Dermis microvascular lymphatic vessel endothelial cell (primary cell): ENCODE measurements at regions not wholly inside any gene's neighbourhood (a gene's known extent, or its start where the extent isn't known, plus 50 kb on each side); places are given as distances from the start of the nearest gene placed in this dataset.

Experiments
- DNase-seq, 2 donors: peaks; one replicate each; pipeline versions ENCODE4 v3.0.0 to v3.0.0-alpha.2; 2010; ENCODE audit warnings: low read depth in 2 of 2

DNA sequence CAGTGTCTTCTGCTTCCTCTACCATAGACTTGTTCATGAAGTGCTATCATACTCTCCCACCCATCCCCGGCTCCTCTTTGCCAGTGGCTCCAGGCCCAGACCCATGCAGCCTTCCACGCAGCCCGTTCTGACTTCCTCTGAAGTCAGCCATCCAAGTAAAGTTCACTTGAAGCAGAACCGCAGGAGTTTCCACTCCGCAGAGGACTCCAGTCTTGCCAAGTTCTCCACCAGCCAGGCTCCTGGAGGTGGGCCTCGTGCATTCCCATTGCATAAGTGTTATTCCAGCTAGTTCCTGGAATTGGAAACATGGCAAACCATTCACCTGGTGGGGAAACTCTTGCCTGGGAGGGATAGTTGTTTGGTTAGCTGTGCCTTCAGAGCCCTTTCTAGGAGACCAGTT lies 185.1 kb downstream of the PLPP3 start:
- no peak for DNase-seq

DNA sequence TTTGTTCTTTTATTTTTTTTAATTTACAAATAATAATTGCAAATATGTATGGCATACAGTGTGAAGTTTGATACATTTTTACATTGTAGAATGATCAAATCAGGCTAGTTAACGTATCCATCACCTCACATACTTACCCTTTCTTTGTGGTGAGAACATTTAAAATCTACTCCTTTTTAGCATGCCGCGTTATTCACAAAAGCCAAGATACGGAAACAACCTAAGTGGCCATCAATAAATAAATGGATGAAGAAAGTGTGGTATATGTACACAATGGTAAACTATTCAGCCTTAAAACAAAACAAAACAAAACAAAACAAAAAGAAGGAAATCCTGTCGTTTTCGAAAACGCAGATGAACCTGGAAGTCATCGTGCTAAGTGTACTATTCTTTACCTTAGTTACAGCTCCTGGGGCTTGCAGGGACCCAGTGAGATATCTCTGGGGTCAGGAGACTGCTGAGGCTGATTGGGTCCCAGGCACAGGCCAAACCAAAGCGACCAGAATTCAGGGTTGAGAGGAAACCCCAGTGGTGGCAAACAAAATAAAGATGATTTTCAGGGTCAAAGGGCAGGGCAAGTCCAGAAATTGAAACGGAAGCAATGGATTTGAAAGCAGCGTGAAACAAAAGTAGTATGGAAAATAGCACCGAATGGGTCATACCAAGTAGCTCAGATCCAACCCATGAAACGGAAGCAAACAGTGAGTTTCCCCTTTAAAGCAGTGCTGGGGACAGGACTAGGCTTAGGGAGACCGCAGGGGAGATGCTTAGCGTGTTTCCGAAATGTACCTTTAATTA lies 188.2 kb downstream of the PLPP3 start:
- peak in 1 of 2 donors; percentile 20 for DNase-seq

DNA sequence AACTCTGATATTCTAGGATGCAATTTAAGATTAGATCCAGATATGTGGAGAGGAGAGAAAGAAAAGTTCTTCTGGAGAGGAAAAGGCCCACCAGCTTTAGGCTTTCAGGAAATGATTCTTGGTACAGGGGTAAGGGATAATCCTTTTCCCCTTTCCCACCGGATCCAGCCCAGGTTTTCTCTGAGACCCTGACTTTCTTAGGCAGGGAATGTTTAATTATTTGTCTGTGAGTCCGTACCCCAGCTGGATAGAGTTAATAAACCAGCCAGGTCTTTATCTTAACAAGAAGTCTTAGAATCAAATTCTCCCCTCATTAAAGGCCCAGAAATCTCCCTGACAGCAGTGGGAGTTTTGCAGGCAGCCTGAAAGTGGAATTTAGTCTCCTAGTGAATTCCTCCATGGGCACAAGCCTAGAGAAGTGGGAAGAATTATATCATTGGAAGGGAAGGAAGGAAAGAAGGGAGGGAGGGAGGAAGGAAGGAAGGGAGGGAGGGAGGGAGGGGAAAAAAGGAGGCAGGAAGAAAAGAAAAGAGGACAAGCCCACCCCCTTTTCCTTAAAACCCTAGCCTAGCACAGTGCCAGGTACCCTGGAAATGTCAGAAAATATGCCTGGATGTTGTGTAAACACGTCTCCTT lies 189.0 kb downstream of the PLPP3 start:
- no peak for DNase-seq

DNA sequence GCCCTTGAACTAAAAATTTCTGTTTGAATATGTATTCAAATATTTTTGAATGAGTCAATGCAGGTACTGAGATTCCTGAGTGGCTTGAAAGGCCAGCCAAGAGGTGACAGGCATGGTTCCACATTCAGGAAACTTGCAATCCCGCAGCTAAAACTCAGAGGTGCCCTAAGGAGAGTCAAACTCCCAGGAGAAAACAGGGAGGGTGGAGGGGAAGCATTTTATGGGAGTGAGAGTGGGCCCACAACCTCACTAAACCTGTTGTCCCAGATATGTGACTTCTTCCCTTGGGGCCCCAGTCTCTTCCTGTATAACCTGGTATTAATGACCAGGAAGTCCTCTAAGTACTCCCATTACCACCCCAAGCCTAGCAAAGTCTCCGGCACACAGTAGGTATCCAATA lies 189.6 kb downstream of the PLPP3 start:
- DNase-seq = no peak

DNA sequence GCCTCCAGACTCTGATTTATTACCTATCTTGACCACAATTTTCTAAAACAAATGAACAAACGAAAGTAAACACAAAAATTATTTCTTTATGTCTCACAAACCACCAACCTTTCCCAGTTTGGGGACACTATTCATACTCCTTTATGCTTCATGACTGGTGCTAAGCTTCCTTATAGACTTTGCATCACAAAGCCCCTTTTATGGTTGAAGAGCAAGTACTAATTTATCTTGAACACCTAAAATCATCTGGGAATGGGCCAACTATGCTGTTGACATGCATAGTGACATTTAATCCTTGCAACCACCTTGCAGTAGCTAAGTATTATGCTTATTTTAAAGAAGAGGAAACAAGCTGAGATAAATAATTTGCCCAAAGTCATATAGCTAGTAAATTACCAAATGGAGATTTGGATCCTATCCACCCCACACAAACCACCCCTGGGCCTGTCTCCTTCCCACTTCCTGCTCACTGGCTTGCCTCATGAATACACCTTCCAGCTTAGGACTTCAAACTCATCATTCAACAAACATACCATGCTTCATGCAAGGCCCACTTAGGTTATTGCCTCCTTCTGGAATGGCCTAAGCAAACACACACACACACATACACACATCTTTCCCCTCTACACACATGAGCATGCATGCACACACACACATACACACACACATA lies 192.2 kb downstream of the PLPP3 start:
- no peak for DNase-seq

DNA sequence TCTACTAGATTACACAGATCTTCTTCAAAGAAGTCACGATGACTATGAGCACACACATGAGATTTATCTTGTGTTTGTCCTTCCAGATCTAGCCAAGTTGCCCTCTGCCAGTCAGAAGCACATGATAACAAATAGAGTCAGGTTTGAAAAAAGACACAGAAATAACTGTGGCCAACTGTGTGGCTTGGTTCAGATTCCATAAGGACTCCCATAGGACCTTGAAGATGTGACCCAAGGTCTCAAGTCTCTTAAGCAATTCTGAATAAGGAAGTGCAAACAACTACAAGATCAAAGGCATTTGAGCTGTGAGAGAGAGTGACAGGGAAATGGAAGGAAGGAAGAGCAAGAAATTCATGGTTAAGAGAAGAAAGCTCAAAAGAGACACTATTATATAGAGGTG lies 194.0 kb downstream of the PLPP3 start:
- DNase-seq = no peak

DNA sequence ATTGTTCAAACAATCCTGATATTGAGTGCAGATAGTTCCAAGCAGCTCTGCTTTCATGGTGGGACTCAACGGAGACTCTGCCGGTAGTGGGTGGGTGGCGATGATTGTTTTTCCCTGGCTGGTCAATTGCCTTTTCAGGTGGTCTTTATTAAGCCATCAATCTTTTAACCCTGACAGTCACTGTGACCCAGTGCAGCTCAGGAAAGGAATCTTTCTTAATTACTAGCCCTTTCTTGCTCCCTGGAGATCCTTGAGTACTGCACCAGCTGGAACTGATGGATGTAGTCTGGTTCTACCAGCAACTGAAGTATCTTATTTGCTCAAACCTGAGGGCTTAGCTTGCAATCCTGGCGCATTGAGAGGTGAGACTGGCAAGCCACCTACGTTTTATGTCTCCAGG lies 196.4 kb downstream of the PLPP3 start:
- no peak for DNase-seq

DNA sequence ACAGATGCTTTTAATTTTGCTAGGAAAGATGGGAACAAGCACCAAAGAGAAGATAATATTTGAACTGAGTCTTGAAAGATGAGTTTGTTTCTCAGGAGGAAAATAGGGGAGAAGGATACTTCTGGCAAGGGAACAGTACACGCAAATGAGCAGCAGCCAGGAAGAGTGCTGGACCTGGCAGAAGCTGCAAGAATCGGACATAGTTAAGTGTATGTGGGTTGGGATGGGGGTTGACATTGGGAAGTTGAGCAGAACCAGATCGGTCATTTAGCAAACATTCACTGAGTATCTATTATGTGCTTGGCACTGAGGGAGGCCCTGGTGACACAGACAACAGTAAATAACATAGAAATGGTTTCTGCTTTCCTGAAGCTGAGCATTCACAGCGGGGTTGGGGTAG lies 198.8 kb downstream of the PLPP3 start:
- DNase-seq = no peak

DNA sequence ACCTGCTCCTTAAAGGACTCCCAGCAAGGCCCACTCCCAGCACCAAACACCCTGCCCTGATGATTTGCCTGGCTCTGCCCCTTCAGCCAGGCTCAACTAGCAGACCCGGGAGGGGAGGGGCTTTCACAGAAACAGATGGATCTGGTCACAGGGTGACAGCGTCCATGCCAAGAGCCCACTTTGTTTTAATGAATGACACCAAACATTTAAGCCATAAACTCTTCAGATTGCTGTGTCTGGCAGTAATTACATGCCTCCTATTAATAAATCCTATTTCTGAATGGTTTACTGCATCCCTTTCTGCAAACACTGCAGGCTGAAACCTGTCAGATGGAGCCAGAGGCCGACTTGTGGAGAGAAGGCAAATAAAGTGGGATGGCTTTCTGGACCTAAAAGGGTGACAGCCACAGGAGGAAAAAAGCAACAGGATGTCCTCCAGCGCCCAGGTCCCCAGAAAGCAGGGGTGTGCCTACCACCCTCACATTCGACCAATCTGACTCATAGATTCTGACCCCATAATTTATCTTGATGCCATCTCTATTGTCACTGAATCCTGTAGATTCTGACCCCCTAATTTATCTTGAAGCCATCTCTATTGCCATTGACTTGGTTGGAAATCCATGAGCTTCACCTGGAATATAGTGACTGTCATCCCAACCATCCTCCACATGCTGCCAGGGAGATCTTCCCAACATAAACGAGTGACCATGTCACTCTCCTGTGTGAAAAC lies 200.9 kb downstream of the PLPP3 start:
- DNase-seq = no peak

DNA sequence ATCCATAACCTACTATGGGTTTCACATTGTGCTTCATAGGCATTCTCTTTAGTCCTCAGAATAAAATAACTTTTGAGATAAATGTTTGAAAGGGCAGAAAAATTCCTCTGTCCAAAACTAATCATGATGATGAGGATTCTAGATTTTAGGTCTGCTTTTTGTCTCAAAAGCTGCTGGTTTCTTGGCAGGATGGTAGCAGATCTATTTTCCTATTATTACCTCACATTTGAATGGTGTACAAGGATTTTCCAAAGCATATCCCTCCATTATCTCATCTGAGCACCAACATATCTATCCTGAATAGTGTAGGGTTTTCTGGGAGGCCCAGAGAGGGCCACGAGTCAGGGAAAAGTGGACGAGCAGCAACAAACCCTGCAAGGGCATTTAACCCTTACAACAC lies 201.9 kb downstream of the PLPP3 start:
- DNase-seq = no peak

DNA sequence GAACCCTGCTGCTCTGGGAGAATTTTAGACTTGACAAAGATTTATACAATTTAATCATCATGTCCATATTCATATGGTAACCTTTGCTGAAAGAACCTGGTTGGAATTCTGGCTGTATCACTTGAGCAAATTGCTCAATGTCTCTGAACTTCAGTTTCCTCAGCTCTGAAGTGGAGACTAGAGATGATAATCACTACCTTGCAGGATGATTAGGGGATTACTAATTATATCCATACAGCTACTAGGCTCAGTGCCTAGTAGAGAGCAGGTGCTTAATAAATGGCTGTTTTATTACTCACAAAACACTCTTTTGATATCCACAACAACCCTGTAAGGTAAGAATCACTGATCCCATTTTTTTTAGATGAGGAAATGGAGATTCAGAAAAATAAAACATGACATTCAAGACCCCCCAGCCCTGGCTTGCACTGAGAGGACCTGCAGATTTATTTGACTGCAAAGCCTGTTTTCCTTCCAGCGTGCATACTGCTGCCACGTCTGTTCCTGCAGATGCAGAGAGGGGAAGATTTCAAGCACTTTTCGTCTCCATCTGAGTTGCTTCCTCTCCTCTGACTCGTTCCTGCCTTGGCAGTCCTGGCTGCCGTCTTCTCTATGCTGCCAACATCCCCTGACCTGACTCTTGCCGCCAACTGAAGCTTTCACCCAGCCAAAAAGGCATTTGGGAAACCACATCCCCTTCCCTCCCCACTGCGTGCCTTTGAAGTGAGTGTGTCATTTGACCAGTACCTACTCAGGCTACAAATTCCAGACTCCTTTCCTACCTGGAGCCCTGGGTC lies 203.0 kb downstream of the PLPP3 start:
- no peak for DNase-seq

DNA sequence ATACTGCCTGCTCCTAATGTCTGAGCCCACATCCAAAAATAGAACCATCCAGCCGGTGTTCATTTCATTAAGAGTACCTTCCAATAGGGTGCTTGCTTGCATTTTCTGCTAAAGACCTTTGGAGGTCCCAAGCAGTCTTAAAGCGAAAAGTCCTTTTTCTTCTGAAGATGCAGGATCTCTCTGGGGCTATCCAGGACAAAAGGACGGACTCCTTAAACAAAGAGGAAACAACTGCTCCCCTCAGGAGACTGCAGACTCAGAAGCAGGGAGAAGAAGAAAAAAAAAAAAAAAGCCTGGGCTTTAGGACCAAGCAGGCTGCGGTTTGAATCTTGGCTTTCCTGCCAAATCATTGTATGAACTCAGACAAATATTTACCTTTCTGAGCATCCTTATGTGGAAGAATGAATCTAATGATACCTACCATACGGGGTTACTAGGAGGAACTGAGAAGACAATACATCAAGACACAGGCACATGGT lies 204.0 kb downstream of the PLPP3 start:
- no peak for DNase-seq

DNA sequence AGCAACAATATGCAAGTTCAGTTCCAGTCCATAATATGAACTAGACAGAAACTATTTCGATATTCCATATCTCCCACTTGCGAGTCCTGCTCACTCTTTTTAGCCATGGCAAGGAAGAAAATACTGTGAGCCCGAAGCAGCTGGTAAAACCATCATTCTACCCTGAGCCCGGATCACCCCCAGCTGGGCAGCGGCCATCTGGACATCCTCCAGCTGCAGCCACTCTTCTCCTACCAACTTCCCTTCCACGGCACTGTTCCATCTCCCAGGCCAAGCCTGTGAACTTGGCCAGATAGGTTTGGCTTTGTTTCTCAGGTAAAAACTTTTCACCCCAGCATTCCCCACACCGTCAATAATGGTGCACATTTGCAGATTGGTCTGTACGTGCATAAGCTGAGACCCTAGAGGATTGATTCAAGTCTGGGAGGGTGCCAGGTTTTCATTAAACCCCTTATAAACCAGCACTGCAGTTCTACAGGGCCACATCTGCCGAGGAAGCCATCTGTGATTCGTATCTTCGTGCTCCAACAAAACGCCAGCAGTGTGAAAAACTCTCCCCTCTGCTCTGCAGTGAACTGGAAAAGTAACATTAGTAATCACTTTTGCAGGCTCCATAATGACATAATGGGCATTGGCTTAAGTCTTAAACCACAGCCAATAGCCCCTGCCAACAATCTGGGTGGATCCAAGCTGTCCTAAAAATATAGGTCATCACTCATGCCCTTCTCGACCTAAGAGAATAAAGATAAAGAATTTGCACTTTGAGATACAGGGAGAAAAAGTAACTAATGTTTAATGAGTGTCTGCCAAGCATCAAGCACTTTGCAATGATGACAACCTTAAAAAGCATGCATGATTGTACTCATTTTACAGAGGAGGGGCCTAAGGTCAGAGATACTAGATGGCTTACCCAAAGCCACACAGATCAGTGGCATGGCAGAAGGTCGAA lies 205.1 kb downstream of the PLPP3 start:
- DNase-seq = no peak

DNA sequence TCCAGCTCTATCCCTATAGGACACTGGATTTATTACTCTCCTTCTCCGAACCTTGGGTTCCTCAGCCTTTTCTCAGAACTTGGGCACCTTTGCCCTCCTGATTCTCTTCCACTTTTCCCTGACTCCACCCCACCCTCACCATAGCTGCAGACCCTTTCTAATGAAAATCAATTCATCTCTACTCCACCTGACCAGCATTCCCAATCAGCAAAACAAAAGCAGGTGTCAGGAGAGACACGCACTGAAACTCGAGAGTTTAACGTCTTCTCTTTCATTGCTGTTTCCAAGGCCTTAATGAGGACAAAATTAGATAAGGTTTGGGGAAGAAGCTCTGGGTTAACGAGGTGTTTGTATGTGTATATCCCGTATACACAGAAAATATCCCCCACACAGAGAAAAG lies 208.8 kb downstream of the PLPP3 start:
- no peak for DNase-seq

DNA sequence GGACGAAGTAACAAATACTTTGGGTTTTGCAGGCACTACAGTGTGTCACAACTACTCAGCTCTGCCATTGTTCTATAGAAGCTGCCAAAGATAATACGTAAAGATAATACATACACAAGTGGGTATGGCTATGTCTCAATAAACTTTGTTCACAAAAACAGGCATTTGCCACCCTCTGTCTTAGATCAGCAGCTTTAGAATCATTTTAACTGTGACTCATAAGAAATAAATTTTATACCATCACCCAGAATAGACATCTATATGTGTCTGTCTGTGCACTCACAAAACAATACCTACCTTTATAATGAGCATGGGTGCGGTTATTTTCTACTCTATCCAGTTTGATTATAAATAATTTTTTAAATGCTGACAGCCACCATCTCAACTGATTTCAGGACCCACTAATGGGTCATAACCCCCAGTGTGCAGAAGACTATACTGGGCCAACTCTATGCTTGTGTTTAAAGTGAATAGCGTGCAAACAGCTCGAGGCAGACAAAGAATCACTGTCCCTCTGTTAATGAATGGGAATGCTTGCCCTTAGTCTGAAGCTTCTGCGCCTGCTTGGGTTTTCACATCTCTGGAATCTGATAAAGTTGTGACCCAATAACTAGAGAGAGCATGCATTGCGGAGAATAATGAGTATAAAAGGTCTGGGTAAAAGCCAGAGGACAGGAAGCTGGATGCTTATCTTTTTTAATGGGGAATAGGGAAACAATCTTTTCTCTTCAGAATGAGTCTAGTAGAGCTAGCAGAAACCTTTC lies 216.2 kb downstream of the PLPP3 start:
- DNase-seq = peak in 1 of 2 donors; percentile 20

DNA sequence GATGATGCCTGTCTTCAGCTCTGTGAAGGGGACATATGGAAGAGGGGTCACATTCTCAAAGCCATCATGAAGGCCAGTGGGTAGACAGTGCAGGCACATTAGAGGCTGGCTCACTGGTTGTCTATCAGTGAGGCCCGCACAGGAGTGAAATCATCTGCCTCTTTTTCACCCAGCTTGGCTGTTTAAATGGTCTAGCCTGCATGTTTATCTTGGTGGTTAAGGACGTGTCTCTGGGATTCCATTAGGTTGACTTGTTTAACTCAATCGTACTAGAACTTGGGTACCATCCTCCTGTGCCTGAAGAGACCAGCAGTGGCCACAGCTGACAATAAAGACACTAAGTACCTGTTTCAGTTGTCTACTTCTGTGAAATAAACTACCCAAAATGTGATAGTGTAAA lies 219.3 kb downstream of the PLPP3 start:
- DNase-seq = no peak

DNA sequence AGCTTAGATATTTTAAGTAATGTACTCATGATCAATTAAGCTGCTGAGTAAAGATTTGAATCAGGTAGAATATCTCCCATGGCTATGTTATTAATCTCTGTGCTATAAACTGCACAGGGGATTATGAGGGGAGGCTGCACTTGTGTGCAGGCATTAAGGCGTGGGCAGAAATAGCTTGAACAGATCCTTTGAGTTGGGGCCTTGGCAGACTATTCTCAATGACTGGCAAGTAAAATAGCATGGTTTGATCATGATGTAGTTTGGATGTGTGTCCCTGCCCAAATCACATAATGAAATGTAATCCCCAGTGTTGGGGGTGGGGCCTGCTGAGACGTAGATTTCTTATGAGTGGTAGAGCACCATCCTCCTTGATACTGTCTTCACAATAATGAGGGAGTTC lies 220.3 kb downstream of the PLPP3 start:
- DNase-seq = no peak

DNA sequence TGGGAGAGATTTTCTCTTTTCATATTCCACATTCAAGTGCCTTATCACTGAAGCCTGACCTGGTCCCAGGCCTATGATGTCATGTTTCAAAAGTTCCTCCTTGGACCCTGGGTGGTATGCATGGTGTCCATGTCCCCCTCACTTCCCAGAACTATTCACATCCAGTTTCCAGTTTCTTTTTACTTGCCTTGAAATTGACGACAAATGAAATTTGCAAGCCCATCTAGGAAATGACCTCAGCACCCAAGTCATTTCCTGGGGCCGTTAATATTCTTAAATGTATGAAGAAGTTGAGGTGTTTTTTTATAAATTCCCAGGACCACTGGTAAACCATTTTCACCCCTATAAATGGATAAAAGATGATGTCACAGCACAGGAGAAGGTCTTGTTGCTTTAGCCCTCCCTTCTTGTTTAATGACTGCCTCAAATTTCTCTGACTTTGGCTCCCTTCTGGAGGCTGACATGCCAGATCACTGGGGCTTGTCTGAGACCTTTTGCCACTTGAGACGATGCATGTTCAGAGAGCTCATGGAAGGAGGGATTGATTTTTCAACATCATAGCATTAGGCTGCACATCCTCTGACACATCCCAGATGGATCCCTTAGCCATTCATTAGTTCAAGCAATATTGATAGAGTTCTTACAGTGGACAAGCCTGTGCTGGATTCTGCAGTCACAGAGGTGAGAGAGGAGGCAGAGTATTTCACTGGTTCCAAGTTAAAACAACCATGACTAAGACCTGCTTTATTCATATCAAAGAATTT lies 221.3 kb downstream of the PLPP3 start:
- DNase-seq = peak in 1 of 2 donors; percentile 16
